ENCODE measurements at regions not wholly inside any gene's neighbourhood (a gene's known extent, or its start where the extent isn't known, plus 50 kb on each side); places are given as distances from the start of the nearest gene placed in this dataset.

DNA sequence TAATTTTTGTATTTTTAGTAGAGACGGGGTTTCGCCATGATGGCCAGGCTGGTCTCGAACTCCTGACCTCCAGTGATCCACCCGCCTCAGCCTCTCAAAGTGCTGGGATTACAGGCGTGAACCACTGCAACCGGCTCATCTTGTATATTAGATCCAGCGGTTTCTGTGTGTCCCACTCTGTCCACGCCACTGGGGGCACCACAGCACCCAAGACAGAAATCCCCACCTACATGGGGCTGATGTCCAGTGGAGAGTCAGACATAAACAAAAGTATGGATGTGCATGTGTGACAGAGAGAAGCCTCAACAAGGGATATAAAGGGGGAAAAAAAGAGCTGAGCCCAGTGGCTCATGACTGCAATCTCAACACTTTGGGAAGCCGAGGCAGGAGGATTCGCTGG is 65.8 kb upstream of the ADGRE5 start:
- H3K27me3 ChIP-seq (ENCODE audit: control insufficient read depth in 1 of 2, insufficient read depth in 2 of 2, low read length in 2 of 2), result peaks cover 0 to 2% of the 10 kb centered on the region in 2 experiments; a peak in 1 of 5 replicates
- FAIRE-seq (no peak), DNase-seq (ENCODE audit: low spot score) (no peak), ATAC-seq (no peak)
- no peak overlapping the region for H2AFZ ChIP-seq (ENCODE audit: low read length)
- no peaks in the 10 kb centered on the region for H3K9me3 ChIP-seq (ENCODE audit: low read length)
- H3K27ac ChIP-seq (ENCODE audit: extremely low read length, insufficient read depth, low read length), result no peak overlapping the region
- H3K36me3 ChIP-seq (replicated peaks in 1 of 2; ENCODE audit: control insufficient read depth in 1 of 2, insufficient read depth in 2 of 2, low read length in 2 of 2), result no peaks in the 10 kb centered on the region
- H4K20me1 ChIP-seq (ENCODE audit: insufficient read depth, low read length), result no peaks in the 10 kb centered on the region
- intact Hi-C loops (cut with micrococcal nuclease; ENCODE audit: unreplicated experiment) (no loop called here), in situ Hi-C loops (cut with HindIII; ENCODE audit: extremely low pct_ligation_motif_present, low pct_unique_long_range_greater_than_20kb) (no loop called here)
- H3K4me2 ChIP-seq (ENCODE audit: low read depth, low read length), result no peak overlapping the region
- H3K9ac ChIP-seq (ENCODE audit: insufficient read depth, low read depth, low read length), result no peak overlapping the region
- no TSS peak for BruUV-seq (replicated peaks)
- H3K79me2 ChIP-seq (ENCODE audit: insufficient read depth, low read length), result no peaks in the 10 kb centered on the region
- H3K4me3 ChIP-seq (replicated peaks in 1 of 3; ENCODE audit: insufficient read depth in 1 of 3, low read depth in 2 of 3, low read length in 3 of 3), result no peak overlapping the region
- TF ChIP-seq XBP1 (CRISPR knock-in tag; IDR thresholded peaks at IDR 0.05) (no peak), PTBP1 (IDR thresholded peaks at IDR 0.05; ENCODE audit: low read depth, low read length, poor library complexity, severe bottlenecking) (no peak), RNF2 (conservative IDR thresholded peaks at IDR 0.05; ENCODE audit: low read depth) (no peak)
- ChIA-PET POLR2A (no interaction called here), CTCF (ENCODE audit: low intra/inter-chr PET ratio, low total read pairs) (no interaction called here)
- 16% methylated on average over 6 of the region's 10 CpGs for WGBS (ENCODE audit: low lambda C conversion rate)
- no peaks in the 10 kb centered on the region for H3K4me1 ChIP-seq (ENCODE audit: insufficient read depth, low read length)

DNA sequence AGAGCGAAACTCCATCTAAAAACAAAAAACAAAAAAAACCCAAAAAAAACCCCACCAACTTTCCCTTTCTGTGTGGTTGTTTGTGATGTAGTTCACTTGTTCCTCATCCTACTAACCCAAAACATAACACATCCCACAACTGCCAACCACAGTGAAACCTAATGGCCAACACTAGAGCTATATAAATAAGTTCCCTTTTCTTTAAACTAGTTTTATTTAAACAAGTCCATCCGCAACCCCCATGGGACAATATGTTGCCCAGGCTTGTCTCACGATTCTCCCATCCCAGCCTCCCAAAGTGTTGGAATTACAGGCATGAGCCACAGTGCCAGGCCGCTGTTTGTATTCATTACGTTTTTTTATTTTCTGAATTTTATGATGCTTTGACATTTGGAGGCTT is 71.2 kb upstream of the ADGRE5 start:
- Histone ChIP-seq H2AFZ (ENCODE audit: low read length) (no peak overlapping the region), H3K27ac (ENCODE audit: extremely low read length, insufficient read depth, low read length) (no peak overlapping the region), H3K27me3 (ENCODE audit: control insufficient read depth in 1 of 2, insufficient read depth in 2 of 2, low read length in 2 of 2) (peaks cover 5 to 28% of the 10 kb centered on the region in 2 experiments; a peak in 4 of 5 replicates), H3K79me2 (ENCODE audit: insufficient read depth, low read length) (no peaks in the 10 kb centered on the region), H3K9me3 (ENCODE audit: low read length) (no peaks in the 10 kb centered on the region), H3K4me1 (ENCODE audit: insufficient read depth, low read length) (no peaks in the 10 kb centered on the region), H4K20me1 (ENCODE audit: insufficient read depth, low read length) (no peaks in the 10 kb centered on the region), H3K36me3 (replicated peaks in 1 of 2; ENCODE audit: control insufficient read depth in 1 of 2, insufficient read depth in 2 of 2, low read length in 2 of 2) (no peaks in the 10 kb centered on the region), H3K4me3 (replicated peaks in 1 of 3; ENCODE audit: insufficient read depth in 1 of 3, low read depth in 2 of 3, low read length in 3 of 3) (no peak overlapping the region), H3K9ac (ENCODE audit: insufficient read depth, low read depth, low read length) (no peak overlapping the region), H3K4me2 (ENCODE audit: low read depth, low read length) (no peak overlapping the region)
- DNase-seq (ENCODE audit: low spot score) (no peak), FAIRE-seq (no peak), ATAC-seq (no peak)
- 51% methylated on average over 5 of the region's 5 CpGs for WGBS (ENCODE audit: low lambda C conversion rate)
- ChIA-PET CTCF (ENCODE audit: low intra/inter-chr PET ratio, low total read pairs) (no interaction called here), POLR2A (no interaction called here)
- no peak for TF ChIP-seq DR1 (CRISPR knock-in tag; IDR thresholded peaks at IDR 0.05)
- TF ChIP-seq ZNF709 (CRISPR knock-in tag; IDR thresholded peaks at IDR 0.05), result no peak
- no peak for TF ChIP-seq ATF7 (IDR thresholded peaks at IDR 0.05)
- no peak for TF ChIP-seq ATF7 (CRISPR knock-in tag; IDR thresholded peaks at IDR 0.05)
- no peak for TF ChIP-seq ZNF562 (CRISPR knock-in tag; IDR thresholded peaks at IDR 0.05; ENCODE audit: borderline replicate concordance)
- no peak for TF ChIP-seq BORCS8-MEF2B (CRISPR knock-in tag; IDR thresholded peaks at IDR 0.05)
- TF ChIP-seq, protein P1, sequence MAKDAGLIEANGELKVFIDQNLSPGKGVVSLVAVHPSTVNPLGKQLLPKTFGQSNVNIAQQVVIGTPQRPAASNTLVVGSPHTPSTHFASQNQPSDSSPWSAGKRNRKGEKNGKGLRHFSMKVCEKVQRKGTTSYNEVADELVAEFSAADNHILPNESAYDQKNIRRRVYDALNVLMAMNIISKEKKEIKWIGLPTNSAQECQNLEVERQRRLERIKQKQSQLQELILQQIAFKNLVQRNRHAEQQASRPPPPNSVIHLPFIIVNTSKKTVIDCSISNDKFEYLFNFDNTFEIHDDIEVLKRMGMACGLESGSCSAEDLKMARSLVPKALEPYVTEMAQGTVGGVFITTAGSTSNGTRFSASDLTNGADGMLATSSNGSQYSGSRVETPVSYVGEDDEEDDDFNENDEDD (CRISPR knock-in tag; IDR thresholded peaks at IDR 0.05; ENCODE audit: borderline replicate concordance), result no peak
- no peak for TF ChIP-seq KLF13 (CRISPR knock-in tag; IDR thresholded peaks at IDR 0.05)
- TF ChIP-seq ZNF230 (CRISPR knock-in tag; IDR thresholded peaks at IDR 0.05), result no peak
- TF ChIP-seq ZNF44 (CRISPR knock-in tag; IDR thresholded peaks at IDR 0.05), result no peak
- no peak for TF ChIP-seq RNF2 (conservative IDR thresholded peaks at IDR 0.05; ENCODE audit: low read depth)
- no peak for TF ChIP-seq TSC22D2 (CRISPR knock-in tag; IDR thresholded peaks at IDR 0.05; ENCODE audit: borderline replicate concordance)
- TF ChIP-seq ZNF776 (CRISPR knock-in tag; IDR thresholded peaks at IDR 0.05), result no peak
- TF ChIP-seq ZNF672 (CRISPR knock-in tag; IDR thresholded peaks at IDR 0.05), result no peak
- in situ Hi-C loops (cut with HindIII; ENCODE audit: extremely low pct_ligation_motif_present, low pct_unique_long_range_greater_than_20kb), result no loop called here
- intact Hi-C loops (cut with micrococcal nuclease; ENCODE audit: unreplicated experiment), result no loop called here
- BruUV-seq (replicated peaks), result no TSS peak
